ENCODE measurements at regions not wholly inside any gene's neighbourhood (a gene's known extent, or its start where the extent isn't known, plus 50 kb on each side); places are given as distances from the start of the nearest gene placed in this dataset.

GRCh38 chr1:2911421-2912178 is 109.7 kb upstream of the ACTRT2 start:
- H3K4me3 ChIP-seq, result no peak overlapping the region
- H3K9me3 ChIP-seq (replicated peaks in 1 of 11), result 0 out of 22 replicates have a peak, but pooled peaks cover 0 to 3% (median 0%) of the 10 kb centered on the region in 11 experiments
- no peak overlapping the region for H3K4me2 ChIP-seq
- H3K27me3 ChIP-seq, result peaks cover 0 to 7% (median 0%) of the 10 kb centered on the region in 11 experiments; a peak in 6 of 22 replicates
- H4K20me1 ChIP-seq, result peaks cover 0 to 48% (median 0%) of the 10 kb centered on the region in 11 experiments; a peak in 4 of 22 replicates
- H3K4me1 ChIP-seq, result peaks cover 0 to 9% (median 0%) of the 10 kb centered on the region in 10 experiments; a peak in 4 of 20 replicates
- TF ChIP-seq Cebpa-rat (IDR thresholded peaks at IDR 0.05), result no peak
- H3K36me3 ChIP-seq, result no peaks in the 10 kb centered on the region
- no peak overlapping the region for H3K27ac ChIP-seq
- no peak overlapping the region for H3K9ac ChIP-seq

- no peak overlapping the region for H3K4me3 ChIP-seq
Observed at GRCh38 chr1:2912424-2913061, 108.7 kb upstream of the ACTRT2 start.

GRCh38 chr1:2913091-2913490 is 108.2 kb upstream of the ACTRT2 start:
- 0 out of 22 replicates have a peak overlapping the region, but pooled peaks of 1 of the 11 experiments have one; percentile 9 for H3K4me2 ChIP-seq
- H3K27me3 ChIP-seq, result no peaks in the 10 kb centered on the region
- H3K4me1 ChIP-seq, result peaks cover 0 to 9% (median 0%) of the 10 kb centered on the region in 10 experiments; a peak in 4 of 20 replicates
- H3K9me3 ChIP-seq (replicated peaks in 1 of 11), result 0 out of 22 replicates have a peak, but pooled peaks cover 0 to 3% (median 0%) of the 10 kb centered on the region in 11 experiments
- no peaks in the 10 kb centered on the region for H3K36me3 ChIP-seq
- no peak overlapping the region for H3K27ac ChIP-seq
- no peak overlapping the region for H3K9ac ChIP-seq
- H4K20me1 ChIP-seq, result peaks cover 0 to 37% (median 0%) of the 10 kb centered on the region in 11 experiments; a peak in 3 of 22 replicates
- no peak overlapping the region for H3K4me3 ChIP-seq
- TF ChIP-seq Cebpa-rat (IDR thresholded peaks at IDR 0.05), result no peak

More at GRCh38 chr1:2912424-2913061, 108.7 kb upstream of the ACTRT2 start:
- TF ChIP-seq Cebpa-rat (IDR thresholded peaks at IDR 0.05), result no peak
- Histone ChIP-seq H3K27me3 (no peaks in the 10 kb centered on the region), H3K4me1 (peaks cover 0 to 9% (median 0%) of the 10 kb centered on the region in 10 experiments; a peak in 4 of 20 replicates), H3K9me3 (replicated peaks in 1 of 11) (0 out of 22 replicates have a peak, but pooled peaks cover 0 to 3% (median 0%) of the 10 kb centered on the region in 11 experiments), H4K20me1 (peaks cover 0 to 42% (median 0%) of the 10 kb centered on the region in 11 experiments; a peak in 3 of 22 replicates), H3K9ac (no peak overlapping the region), H3K4me2 (peak overlapping the region in 1 of 11 experiments; percentile 9; a peak in 1 of 22 replicates), H3K36me3 (no peaks in the 10 kb centered on the region), H3K27ac (no peak overlapping the region)

GRCh38 chr1:2914702-2915101 is 106.6 kb upstream of the ACTRT2 start:
- TF ChIP-seq Cebpa-rat (IDR thresholded peaks at IDR 0.05), result no peak
- Histone ChIP-seq H4K20me1 (peaks cover 0 to 21% (median 0%) of the 10 kb centered on the region in 11 experiments; a peak in 5 of 22 replicates), H3K9ac (no peak overlapping the region), H3K9me3 (replicated peaks in 1 of 11) (0 out of 22 replicates have a peak, but pooled peaks cover 0 to 3% (median 0%) of the 10 kb centered on the region in 11 experiments), H3K36me3 (no peaks in the 10 kb centered on the region), H3K4me2 (no peak overlapping the region), H3K4me3 (no peak overlapping the region), H3K4me1 (peaks cover 0 to 13% (median 1%) of the 10 kb centered on the region in 10 experiments; a peak in 4 of 20 replicates), H3K27ac (no peak overlapping the region), H3K27me3 (no peaks in the 10 kb centered on the region; a peak in 1 of 22 replicates)

- no peak for TF ChIP-seq Cebpa-rat (IDR thresholded peaks at IDR 0.05)
- Histone ChIP-seq H3K27me3 (peaks cover 0 to 8% (median 0%) of the 10 kb centered on the region in 11 experiments; a peak in 4 of 22 replicates), H3K4me3 (no peak overlapping the region), H3K27ac (no peak overlapping the region), H3K4me2 (no peak overlapping the region), H3K9ac (no peak overlapping the region), H4K20me1 (peaks cover 0 to 31% (median 0%) of the 10 kb centered on the region in 11 experiments; a peak in 6 of 22 replicates), H3K9me3 (replicated peaks in 1 of 11) (0 out of 22 replicates have a peak, but pooled peaks cover 0 to 3% (median 0%) of the 10 kb centered on the region in 11 experiments), H3K4me1 (peaks cover 0 to 13% (median 1%) of the 10 kb centered on the region in 10 experiments; a peak in 4 of 20 replicates), H3K36me3 (no peaks in the 10 kb centered on the region)
Observed at GRCh38 chr1:2916153-2916552, 105.1 kb upstream of the ACTRT2 start.

GRCh38 chr1:2916706-2917105 is 104.6 kb upstream of the ACTRT2 start:
- peaks cover 0 to 8% (median 0%) of the 10 kb centered on the region in 11 experiments; a peak in 4 of 22 replicates for H3K27me3 ChIP-seq
- no peak for TF ChIP-seq Cebpa-rat (IDR thresholded peaks at IDR 0.05)
- H3K9me3 ChIP-seq (replicated peaks in 1 of 11), result 0 out of 22 replicates have a peak, but pooled peaks cover 0 to 3% (median 0%) of the 10 kb centered on the region in 11 experiments

GRCh38 chr1:2917284-2917683 is 104.0 kb upstream of the ACTRT2 start:
- H3K27ac ChIP-seq, result no peak overlapping the region
- TF ChIP-seq Cebpa-rat (IDR thresholded peaks at IDR 0.05), result no peak
- peaks cover 0 to 8% (median 0%) of the 10 kb centered on the region in 11 experiments; a peak in 7 of 22 replicates for H3K27me3 ChIP-seq
- H3K4me3 ChIP-seq, result no peak overlapping the region
- H3K9ac ChIP-seq, result no peak overlapping the region
- H4K20me1 ChIP-seq, result peaks cover 0 to 35% (median 0%) of the 10 kb centered on the region in 11 experiments; a peak in 6 of 22 replicates
- H3K9me3 ChIP-seq (replicated peaks in 1 of 11), result 0 out of 22 replicates have a peak, but pooled peaks cover 0 to 3% (median 0%) of the 10 kb centered on the region in 11 experiments
- no peaks in the 10 kb centered on the region for H3K36me3 ChIP-seq
- H3K4me1 ChIP-seq, result peaks cover 0 to 12% (median 1%) of the 10 kb centered on the region in 10 experiments; a peak in 4 of 20 replicates
- H3K4me2 ChIP-seq, result no peak overlapping the region

More at GRCh38 chr1:2916706-2917105, 104.6 kb upstream of the ACTRT2 start:
- peaks cover 0 to 13% (median 1%) of the 10 kb centered on the region in 10 experiments; a peak in 4 of 20 replicates for H3K4me1 ChIP-seq
- H3K4me2 ChIP-seq, result no peak overlapping the region
- H3K27ac ChIP-seq, result no peak overlapping the region
- no peak overlapping the region for H3K9ac ChIP-seq
- H4K20me1 ChIP-seq, result peaks cover 0 to 31% (median 0%) of the 10 kb centered on the region in 11 experiments; a peak in 6 of 22 replicates
- H3K36me3 ChIP-seq, result no peaks in the 10 kb centered on the region
- no peak overlapping the region for H3K4me3 ChIP-seq

- 0 out of 22 replicates have a peak, but pooled peaks cover 0 to 3% (median 0%) of the 10 kb centered on the region in 11 experiments for H3K9me3 ChIP-seq (replicated peaks in 1 of 11)
- H3K4me3 ChIP-seq, result no peak overlapping the region
Observed at GRCh38 chr1:2918441-2918840, 102.8 kb upstream of the ACTRT2 start.

More at GRCh38 chr1:2918441-2918840, 102.8 kb upstream of the ACTRT2 start:
- H4K20me1 ChIP-seq, result peaks cover 0 to 47% (median 0%) of the 10 kb centered on the region in 11 experiments; a peak in 7 of 22 replicates
- H3K36me3 ChIP-seq, result no peaks in the 10 kb centered on the region
- TF ChIP-seq Cebpa-rat (IDR thresholded peaks at IDR 0.05), result no peak
- peaks cover 0 to 8% (median 0%) of the 10 kb centered on the region in 10 experiments; a peak in 5 of 20 replicates for H3K4me1 ChIP-seq
- H3K9ac ChIP-seq, result no peak overlapping the region
- no peak overlapping the region for H3K27ac ChIP-seq
- H3K27me3 ChIP-seq, result peaks cover 7 to 20% (median 11%) of the 10 kb centered on the region in 11 experiments; a peak in 18 of 22 replicates
- H3K4me2 ChIP-seq, result no peak overlapping the region

Measured in BLaER1 treated with 17β-estradiol and CSF1 and Interleukin-3, amounts not matched to agents 10 nM and 100 nM (cell line).